EL (cell line): ENCODE measurements at regions not wholly inside any gene's neighbourhood (a gene's known extent, or its start where the extent isn't known, plus 50 kb on each side); places are given as distances from the start of the nearest gene placed in this dataset.

Experiments
- DNase-seq: peaks from one replicate; pipeline ENCODE4 v3.0.0-alpha.2; 2016

DNA sequence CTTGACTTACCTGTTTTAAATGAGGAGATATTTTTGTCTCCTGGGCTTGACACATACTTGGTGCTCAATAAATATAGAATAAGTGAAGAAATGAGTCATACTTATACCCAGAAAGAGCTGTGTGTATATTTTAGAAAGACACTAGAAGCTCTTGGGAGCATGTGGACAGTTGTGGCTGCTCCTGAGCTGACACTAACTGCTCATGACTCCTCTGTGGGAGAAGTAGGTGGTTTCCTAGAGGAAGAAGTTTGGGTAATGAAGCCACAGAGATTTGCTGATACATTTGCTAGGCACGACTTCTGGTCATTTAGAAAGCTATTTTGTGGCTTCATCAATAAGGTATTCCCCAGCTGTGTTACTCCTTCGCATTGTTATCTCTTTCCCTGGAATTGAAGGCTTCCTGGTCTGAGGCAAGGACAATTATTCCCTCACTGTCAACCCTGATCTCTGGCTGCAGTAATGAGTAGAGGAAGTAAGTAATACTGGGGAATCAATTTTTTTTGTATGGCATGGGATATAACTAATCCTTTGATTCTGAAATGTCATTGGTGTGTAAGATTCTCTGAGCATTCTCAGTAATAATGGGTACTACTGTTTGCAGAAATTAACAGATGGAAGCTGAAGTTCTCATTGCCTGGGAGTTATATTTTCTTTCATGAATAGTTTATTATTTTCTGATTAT, 79.6 kb upstream of the DCBLD2 start:
- peak; percentile 89 for DNase-seq

DNA sequence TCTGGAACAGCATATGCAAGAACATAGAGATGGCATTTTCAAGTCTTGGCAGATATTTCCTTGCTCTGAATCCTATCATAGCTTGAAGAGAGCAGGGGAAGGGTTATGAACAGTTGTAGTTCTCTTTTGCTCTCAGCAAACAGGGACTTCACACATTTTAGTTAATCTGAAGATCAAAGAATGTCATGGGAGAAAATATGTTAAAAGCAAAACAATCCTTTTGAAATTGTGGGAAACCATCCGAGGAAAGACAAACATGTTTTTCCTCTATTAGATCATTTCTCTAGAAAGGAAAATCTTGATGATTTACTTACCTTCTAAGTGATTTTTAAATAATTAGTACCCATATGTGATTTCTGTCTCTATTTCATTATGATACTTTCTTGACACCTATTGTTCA, 77.8 kb upstream of the DCBLD2 start:
- DNase-seq = no peak

DNA sequence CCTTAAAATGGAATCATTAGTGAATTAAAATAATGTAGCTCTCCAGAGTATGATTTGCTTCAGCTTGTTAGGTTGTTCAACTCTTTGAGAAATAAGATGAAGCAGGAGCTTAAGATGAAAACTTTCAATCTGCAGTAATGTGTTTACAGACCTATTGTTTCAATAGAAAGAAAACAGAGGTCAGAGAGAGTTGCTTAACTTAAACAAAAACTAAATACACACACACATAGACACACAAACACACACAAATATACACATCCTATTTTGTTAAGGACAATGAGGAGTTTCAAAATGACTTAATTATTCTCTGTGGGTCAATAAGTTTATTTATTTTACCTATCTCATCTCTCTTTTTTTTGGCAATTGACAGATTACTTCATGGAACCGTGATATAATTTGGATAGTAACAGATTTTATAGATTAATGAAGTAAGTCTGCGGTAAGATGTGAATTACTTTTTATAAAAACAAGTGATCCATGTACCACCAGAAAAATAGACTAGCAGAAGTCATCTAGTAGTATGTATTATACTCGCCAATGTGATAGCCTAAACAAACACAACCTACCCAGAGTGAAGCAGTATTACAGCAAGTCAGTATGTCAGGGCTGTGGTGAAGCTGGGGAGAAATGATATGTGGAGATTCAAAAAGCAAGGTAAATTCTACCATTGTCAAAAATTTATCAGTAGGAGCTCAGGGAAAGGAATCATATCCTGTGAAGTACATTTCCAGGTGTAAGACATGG, 76.7 kb upstream of the DCBLD2 start:
- DNase-seq = no peak

DNA sequence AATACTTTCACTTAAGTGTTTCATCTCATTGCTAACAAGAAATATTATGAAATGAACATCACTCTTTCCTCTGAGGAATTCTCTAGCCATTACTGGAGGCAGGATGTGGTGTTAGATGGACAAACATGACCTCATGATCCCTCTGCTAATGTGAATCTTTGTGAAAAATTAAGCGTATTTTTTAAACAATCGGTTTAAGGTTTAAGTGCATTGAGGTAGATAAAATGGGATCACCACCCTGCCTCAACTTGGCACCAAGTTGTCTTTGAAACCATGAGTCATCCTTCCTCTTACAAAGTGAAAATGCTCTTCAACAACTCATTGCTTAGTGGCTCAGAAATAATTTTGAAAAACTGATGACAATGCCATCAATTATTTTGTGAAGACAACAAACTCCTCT, 76.0 kb upstream of the DCBLD2 start:
- DNase-seq = peak; percentile 90

DNA sequence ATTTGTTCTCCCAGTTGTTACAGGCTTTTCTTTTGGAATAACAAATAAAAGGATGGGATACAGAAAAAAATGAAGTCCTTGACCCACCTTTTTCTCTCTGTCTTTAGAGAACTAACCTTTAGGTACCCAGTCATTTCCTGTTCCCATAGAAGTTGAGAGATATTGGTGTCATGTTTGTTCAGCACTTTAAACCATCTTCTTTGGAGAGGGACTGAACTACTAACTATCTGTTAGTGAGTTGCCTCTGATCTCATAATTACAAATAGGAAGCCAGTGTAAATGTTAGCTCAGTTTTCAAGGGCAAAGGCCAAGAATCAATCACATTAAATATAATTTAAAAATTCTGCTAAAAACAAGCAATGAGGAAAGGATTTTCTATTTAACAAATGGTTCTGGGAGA, 72.9 kb upstream of the DCBLD2 start:
- DNase-seq = no peak

DNA sequence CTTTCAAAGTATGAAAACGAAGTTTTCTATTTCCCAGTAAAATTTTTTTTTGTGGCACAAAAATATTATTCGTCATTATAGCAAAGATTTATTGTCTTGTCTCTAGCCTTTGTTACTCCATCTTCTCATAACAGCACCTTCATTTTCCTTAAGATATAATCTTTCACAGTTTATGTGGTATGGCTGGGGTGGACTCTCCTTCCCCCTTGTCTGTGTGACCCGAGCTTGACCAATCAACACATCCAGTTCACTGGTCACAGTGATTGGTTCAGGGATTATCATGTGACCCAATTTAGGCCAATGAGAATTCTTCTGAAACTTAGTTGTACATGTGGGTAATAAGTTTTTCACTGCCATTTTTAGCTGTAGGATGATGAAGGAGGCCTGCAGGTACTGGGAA, 71.2 kb upstream of the DCBLD2 start:
- no peak for DNase-seq

DNA sequence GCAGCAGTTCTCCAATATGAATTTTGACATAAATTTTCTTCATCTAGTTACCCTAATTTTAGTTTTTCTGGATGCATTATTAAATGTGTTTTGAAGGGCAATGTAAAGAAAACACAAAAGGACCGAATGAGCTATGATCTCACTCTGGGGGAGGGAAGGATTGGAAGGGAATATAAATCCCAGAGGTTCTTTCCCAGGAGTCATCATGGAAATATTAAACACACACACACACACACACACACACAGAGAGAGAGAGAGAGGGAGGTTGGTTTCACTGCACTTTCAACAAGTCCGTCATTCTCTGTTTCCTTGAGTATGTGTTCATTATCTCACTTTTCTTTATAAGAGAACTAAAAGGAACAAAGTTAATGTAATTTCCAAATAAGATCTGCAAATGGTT, 70.7 kb upstream of the DCBLD2 start:
- DNase-seq = peak; percentile 96

DNA sequence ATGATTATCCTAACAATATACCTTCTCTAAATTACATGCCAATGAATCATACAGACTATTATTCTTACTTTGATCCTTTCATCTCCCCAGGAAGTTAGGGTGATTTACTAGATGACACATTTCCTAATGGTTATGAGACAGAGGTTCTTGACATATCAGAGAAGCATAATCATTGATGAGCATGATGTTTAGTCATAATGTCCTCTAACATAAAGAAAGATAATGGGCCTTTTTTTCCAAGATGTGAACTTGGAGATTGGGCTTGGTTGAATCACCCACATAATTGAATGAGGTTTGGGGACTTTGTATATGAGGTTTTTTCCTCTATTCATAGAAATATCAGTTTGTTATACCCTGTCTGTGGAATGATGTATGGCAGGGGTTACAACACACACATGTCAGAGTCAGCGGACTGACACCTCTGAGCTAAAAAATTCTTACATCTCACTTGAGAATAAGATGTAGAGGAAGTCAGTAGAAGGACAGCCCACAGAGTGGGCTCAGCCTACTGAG, 69.7 kb upstream of the DCBLD2 start:
- DNase-seq = peak; percentile 93

DNA sequence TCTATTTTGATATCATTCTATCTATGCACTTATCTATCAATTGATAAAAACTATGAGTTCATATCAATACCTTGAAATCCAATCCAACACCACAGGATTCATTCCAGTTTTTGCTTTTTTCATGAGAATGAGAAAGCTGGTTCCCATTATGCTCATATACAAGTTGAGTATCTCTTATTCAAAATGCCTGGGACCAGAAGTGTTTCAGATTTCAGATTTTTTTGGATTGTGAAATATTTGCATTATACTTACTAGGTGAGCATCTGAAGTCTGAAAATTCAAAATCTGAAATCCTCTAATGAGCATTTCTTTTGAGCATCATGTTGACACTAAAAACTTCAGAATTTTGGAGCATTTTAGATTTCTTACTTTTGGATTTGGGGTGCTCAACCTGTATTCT, 67.8 kb upstream of the DCBLD2 start:
- no peak for DNase-seq

DNA sequence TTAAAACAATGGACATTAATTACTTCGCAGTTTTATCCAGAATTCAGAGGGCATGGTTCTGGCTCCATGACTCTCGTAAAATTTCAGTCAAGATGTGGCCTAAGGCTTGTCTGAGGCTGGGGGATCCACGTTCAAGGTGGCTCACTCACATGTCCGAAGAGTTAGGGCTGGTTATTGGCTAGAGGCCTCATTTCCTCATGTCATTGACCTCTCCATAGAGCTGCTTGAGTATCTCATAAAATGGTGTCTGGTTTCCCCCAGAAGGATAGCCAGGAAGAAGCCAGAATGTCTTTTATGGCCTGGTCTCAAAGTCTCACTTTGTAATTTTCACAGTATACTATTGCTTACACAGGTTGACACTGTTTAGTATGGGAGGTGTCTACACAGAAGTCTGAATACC, 67.3 kb upstream of the DCBLD2 start:
- no peak for DNase-seq

DNA sequence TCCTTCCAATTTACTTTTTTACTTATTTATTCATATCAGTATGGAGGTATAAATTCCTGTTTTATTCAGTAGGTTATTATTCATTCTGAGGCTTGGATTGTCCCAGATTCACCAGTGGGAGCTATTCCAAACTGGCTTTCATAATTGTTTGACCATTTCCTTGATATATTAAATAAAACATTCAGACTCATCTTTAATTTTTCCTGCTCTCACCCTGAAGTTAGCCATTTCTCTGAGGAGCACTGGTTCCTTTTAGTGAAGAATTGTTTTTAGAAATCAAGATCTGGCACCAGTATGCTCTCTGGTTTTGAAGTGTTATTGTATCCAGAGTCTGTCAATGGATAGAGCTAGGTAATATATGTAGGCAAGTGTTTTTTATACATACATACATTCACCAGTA, 66.9 kb upstream of the DCBLD2 start:
- no peak for DNase-seq

DNA sequence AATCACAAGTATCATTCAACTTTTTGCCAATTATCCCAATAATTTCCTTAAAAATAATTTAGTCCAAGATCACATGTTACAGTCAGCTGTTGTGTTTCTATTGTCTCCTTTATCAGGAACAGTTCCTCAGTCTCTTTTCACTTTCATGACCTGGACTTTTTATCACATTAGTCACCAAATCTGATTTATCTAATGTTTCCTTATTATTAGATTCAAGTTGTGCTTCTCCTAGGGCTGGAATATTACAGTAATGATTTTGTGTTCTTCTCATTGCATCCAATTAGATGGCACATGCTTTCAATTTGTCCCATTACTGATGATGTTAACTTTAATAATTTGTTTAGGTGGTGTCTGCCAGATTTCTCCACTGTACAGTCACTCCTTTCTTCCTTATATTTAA, 66.3 kb upstream of the DCBLD2 start:
- DNase-seq = no peak

DNA sequence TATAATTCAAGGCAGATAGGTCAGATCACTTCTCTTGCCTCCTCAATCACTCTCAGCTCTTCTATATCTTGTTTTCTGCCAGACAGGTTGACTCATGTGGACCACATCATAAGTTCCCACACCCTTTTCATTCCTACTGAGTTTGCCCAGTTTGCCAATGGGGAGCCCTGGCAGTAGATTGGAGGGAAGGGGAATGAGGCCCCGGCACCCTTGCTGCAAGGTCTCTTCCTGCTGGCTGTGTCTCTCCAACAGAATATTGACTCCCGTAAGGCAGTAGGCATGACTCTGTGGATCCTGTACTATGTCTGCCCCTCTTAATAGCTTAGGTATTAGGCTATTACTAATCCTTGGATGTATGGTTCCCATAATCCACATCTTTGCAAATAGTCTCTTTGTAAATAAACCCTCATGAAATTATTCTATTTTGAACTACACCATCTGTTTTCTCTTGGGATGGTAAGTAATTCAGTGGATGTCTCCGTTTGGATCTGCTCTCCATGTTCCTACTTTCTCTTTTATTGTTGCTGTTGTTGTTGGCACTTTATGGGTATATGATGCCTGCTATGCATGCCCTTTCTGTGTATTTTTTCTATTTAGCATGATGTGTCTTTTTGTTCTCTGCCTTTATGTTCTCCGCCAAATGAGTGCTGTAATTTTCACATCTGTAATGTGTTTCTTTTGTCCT, 65.5 kb upstream of the DCBLD2 start:
- DNase-seq = peak; percentile 50

DNA sequence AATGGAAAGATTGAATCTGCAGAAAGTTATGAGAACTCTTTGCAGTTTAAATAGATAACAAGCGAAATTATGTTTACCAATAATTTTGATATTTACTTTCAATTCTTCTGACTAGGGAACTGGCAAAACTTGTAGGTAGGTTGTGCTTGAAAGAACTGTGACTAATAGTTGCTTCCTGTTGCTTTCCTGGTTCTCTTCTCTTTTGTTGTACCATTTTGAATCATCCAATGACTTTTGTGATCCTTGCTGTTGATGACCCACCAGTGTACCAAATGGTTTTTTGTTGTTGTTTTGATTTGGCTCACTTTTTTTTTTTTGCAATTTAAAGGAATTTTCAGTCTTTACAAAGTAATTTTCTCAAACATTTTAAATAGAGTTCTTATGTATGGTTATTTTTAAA, 64.9 kb upstream of the DCBLD2 start:
- DNase-seq = no peak

DNA sequence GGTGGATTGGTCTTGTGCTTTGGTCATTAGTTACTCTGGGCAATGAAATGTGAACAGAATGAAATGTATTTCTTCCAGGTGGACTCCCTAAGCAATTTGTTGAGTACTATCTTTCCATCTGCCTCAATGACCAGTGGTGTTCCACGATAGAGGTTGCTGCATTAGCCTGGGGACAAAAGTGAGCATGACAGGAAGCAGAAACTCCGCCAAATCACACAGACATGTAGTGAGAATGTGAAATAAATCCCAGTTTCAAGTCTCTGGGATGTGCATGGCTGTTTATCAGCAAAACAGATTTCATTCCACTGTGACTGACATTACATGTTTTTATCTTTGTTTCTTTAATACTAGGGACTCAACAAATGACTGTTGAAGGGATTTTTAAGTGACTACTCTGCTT, 63.3 kb upstream of the DCBLD2 start:
- DNase-seq = no peak

DNA sequence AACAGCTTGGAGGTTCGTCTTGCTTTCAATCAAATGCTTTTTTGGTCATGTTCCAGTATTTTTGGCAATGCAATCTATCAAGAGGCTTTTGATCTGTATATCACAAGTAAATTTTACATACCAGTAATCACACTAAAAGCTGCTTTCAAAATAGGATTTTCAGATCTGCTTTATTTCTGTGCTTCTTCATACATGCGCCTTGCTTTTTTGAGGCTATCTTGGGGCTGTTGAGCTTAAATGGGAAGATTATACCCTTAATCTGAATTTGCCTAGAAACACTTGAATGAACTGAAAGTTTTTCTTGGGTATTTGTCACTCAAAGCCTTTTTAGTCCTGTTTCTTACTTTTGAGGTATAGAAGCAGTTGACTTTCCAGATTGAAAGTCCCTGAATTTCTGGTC, 62.1 kb upstream of the DCBLD2 start:
- DNase-seq = no peak

DNA sequence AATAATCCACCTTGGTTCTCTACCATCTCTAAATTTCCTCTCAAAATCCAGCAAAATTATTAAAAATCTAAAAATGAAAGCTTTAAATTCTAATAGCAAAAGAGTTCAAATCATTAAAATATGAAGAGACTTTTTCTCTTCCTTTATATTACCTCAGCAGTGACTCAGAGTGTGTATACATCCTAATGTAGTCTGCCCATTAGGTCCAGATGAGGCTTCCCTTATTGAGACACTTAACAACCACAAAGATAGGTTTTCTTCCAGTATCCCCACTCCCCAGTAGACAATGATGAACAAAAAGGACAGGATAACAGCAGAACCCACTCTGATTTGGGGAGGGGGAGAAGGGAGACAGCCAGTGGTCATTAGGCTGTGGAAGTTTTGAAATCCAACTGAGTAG, 61.5 kb upstream of the DCBLD2 start:
- DNase-seq = peak; percentile 70

DNA sequence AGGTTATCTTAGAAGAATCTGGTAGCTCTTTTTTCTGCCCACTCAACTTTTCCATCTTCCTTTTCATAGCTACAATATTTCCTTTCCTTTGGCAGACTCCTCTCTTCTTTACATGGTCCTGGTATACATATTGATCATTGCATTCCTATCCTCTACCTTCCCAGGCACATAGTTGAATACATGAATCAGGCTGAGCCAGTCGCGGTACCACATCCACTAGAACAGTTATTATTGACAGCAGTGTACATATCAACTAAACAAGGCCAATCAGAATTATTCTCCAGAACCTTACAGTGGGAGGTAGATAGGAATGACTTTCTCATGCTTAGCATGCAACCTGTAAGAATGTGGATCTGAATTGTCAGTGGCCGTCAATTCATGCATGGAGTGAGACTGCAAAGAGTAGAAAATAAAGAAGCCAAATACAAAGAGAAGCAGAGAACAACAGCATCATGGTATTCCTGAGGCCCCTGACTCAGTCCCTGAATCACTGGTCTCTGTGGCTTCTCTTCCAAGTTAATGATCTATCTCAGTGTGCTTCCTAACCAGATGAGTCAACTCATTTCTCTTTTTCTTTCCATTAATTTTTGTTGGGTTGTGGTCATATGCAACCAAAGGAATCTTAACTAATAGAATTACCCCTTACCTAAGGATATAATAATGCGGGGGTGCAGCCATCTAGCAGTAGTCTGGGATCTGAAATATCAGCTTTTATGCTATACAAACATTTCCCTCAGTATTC, 60.9 kb upstream of the DCBLD2 start:
- DNase-seq = peak; percentile 96

DNA sequence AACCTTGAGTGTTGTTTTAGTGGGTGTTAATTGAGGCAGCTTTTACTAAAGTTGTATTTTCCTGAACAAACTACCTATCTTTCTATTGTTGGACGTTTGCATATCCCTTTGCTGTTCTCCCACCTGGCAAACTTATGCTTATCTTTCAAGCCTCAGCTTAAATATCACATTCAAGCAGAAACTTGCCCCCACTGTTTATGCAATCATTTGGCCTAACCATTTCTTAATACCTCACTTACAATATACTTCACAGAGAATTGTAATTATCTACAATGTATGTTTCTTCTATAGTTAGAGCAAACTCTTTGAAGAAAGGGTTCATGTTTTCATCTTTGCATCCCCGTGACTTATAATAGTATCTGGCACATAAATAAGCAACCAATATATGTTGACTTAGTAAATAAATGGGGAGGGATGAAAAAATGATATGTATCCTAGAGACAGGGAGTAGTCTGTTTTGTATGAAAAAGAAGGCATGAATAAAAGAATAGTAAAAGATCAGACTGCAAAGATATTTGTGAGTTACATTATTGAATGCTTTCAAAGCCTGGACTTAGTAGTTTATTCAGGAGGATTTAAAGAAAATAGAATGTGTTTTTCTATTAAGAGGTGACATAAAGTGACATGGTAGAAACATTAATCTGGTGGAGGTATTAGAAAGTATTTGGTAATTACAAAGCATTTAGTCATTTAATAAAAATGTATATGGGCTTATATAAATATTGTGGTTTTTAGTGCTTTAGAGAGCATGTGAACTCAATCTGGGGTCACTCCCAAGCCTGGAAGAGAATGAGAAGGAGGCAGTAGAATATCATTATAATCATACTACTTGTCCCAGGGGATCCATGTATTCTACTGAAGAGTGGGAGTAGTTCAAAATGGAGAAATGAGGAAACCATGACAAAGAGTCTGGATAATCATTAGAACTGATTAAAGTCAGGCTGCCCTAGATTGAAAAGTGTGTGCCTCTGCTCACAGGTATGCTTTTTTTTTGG, 60.0 kb upstream of the DCBLD2 start:
- peak; percentile 90 for DNase-seq

DNA sequence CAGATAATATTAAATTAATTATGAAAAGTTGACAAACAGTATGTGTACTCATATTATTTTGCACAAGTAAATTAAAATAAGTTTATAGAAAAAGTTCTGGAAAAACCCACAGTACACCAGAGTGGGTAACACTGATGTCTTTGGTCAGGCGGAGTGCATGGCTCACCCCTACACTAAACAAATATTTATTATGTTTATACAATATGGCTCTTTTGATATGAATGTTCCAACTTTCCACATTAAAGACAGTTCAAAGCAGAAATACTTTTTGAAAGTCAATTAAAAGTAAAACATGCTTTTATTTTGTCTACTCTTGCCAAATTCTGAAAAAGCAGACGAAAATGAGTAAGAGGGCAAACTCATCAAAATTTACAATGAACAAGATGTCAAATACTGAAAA, 56.2 kb upstream of the DCBLD2 start:
- no peak for DNase-seq

DNA sequence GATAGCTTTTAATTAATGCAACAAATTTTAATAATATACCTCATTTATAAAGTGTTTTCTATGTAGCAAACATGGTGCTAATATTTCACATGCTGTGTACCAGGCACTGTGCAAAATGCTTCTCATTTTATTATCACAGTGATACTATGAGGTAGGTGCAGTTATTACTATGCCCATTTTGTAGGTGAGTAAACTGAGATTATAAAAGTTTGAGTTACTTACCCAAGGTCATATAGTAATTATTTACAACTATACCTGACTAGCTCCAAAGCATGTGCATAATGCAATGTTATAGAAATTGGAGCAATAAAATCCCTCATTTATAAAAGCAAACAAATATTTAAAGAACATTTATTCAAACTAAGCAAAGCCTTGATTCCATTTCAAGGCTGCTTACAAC, 54.5 kb upstream of the DCBLD2 start:
- no peak for DNase-seq
